Left lung (tissue), 4 donors: ENCODE measurements at regions not wholly inside any gene's neighbourhood (a gene's known extent, or its start where the extent isn't known, plus 50 kb on each side); places are given as distances from the start of the nearest gene placed in this dataset.

Experiments used
- ATAC-seq: fragments of 200-7000 bp; cut with Tn5 transposase; one replicate; pipeline ENCODE4 v1.9.1; 2020; ENCODE audit warnings: moderate library complexity
- DNase-seq, 4 donors: peaks; one replicate each; pipeline ENCODE4 v3.0.0-alpha.2; 2013 to 2020
- H3K27ac ChIP-seq, 2 donors: fragments of 200-600 bp; sonication (generic) in 1 of 2; one replicate each; pipeline versions ENCODE4 v1.5.0 to v1.8.0; 2020 to 2021
- H3K27me3 ChIP-seq, 2 donors: fragments of 200-600 bp; sonication (generic) in 1 of 2; one replicate each; pipeline versions ENCODE4 v1.5.0 to v1.8.0; 2020 to 2021
- H3K36me3 ChIP-seq, 2 donors: fragments of 200-600 bp; sonication (generic) in 1 of 2; one replicate each; pipeline versions ENCODE4 v1.5.0 to v1.8.0; 2020 to 2021
- H3K4me1 ChIP-seq, 2 donors: fragments of 200-600 bp; one replicate each; pipeline ENCODE4 v1.8.0; 2021
- H3K4me3 ChIP-seq, 2 donors: fragments of 200-600 bp; sonication (generic) in 1 of 2; one replicate each; pipeline versions ENCODE4 v1.5.0 to v1.8.0; 2020 to 2021; ENCODE audit warnings: mild to moderate bottlenecking in 1 of 2
- H3K9me3 ChIP-seq, 2 donors: fragments of 200-600 bp; sonication (generic) in 1 of 2; one replicate each; pipeline versions ENCODE4 v1.5.0 to v1.8.0; 2020 to 2021
- CTCF ChIP-seq, 2 donors: fragments of 200-600 bp; sonication (generic) in 1 of 2; IDR thresholded peaks; one replicate each; pipeline versions ENCODE4 v1.5.0 to v1.8.0; 2021; ENCODE audit warnings: antibody characterized with exemption in 2 of 2
- intact Hi-C, 2 donors: fragments of 100-400 bp; cut with DNase I; formaldehyde crosslinking; loops; one replicate each; pipeline versions ENCODE4 v1.11.2 to v1.14.2; 2022
- donor health status: DM: no; HTN: yes; CAD: no.
- donor health status: DM: no; HTN: no; CAD: no.

- Histone ChIP-seq H3K27ac (no peak overlapping the region), H3K27me3 (peaks cover 0 to 56% of the 10 kb centered on the region in 2 donors), H3K36me3 (no peaks in the 10 kb centered on the region), H3K4me1 (no peaks in the 10 kb centered on the region), H3K9me3 (peaks cover 0 to 3% of the 10 kb centered on the region in 2 donors), H3K4me3 (no peak overlapping the region)
- no peak for ATAC-seq
- DNase-seq = peak in 1 of 4 donors; percentile 68
- no peak for TF ChIP-seq CTCF (IDR thresholded peaks at IDR 0.05)
- intact Hi-C loops = no loop called here
Measured at GRCh38 chr9:93810028-93810971, 144.9 kb downstream of the BARX1 start.

DNA sequence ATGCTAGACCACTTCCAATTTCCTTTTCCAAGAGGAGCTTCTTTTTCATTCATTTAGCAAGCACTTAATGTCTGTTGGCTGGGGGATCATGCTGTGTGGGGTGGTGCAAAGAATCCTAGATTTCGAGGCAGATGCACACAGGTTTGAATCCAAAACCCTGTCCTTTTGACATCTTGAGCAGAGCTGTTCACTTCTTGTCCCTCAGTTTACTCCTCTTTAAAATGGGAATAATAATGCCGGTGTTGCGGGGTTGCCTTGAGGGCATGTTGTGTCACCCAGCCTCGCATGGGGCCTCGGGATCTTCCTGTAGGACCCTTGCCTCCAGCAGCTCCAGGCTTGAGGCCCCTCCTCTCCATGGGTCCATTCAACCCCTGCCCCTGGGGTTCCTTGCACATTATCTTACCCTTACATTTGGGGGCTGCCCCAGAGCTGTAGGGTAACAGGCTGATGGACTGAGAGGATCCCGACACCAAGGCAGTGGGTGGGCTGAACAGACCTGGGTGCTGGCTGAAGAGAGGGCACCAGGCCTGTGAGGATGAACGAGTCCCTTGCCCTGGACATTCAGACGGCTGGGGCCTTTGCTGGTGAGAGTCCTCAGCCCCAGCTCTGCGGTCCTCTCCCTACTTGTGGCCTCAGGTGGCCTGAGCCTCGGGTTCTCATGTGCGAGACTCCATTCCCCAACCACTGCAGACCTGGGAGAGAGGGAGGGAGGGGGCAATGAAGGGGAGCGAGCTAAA lies 145.8 kb downstream of the BARX1 start:
- Histone ChIP-seq H3K4me3 (no peak overlapping the region), H3K4me1 (no peaks in the 10 kb centered on the region), H3K27ac (no peak overlapping the region), H3K27me3 (peaks cover 0 to 50% of the 10 kb centered on the region in 2 donors), H3K36me3 (no peaks in the 10 kb centered on the region), H3K9me3 (peaks cover 0 to 6% of the 10 kb centered on the region in 2 donors)
- DNase-seq (peak in 1 of 4 donors; percentile 49), ATAC-seq (no peak)
- no peak for TF ChIP-seq CTCF (IDR thresholded peaks at IDR 0.05)
- intact Hi-C loops = no loop called here

DNA sequence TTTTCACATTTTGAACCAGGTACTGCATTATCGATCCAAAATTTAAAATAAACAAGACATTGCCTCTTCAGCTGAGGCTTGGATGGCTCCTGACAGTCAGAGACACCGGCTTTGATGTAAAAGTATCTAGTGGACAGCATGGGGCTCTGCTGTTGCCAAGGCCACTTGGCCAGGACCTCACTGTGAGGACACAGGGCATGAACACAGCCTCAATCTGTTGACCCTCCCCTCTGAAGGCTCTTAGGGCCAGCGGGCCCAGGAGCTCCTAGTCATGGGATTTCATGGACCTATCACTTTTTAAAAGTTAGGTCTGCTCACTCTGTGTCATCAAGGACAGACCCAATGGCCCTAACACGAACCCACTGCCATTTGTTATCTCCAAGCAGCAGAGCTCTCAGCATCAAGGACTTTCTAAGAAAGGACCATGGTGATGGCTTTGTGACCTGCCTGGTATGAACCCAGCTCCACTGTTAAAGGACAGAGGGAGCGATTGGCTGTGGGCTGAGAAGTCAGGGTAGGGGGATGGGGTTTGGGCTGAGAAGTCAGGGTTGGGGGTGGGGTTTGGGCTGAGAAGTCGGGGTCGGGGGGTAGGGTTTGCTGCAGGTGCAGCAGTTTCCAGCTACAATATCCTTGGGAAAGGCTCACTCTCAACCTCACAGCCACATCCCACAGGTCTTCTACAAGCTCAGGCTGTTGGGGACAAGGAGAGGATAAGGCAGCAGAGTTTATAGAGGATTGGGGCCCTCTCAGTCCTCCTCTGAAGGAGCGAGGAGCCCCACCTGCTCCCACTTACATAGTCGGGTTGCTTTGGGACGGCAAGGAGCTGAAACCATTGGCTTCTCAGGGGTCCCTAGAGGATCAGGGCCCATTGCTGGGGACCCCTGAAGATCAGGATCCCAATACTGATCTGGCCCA lies 146.8 kb downstream of the BARX1 start:
- TF ChIP-seq CTCF (IDR thresholded peaks at IDR 0.05) = no peak
- no peak for DNase-seq
- Histone ChIP-seq H3K27me3 (peaks cover 0 to 42% of the 10 kb centered on the region in 2 donors), H3K9me3 (peaks cover 0 to 6% of the 10 kb centered on the region in 2 donors), H3K36me3 (no peaks in the 10 kb centered on the region), H3K4me3 (no peak overlapping the region), H3K4me1 (no peaks in the 10 kb centered on the region), H3K27ac (no peak overlapping the region)
- intact Hi-C loops = no loop called here
- no peak for ATAC-seq

DNA sequence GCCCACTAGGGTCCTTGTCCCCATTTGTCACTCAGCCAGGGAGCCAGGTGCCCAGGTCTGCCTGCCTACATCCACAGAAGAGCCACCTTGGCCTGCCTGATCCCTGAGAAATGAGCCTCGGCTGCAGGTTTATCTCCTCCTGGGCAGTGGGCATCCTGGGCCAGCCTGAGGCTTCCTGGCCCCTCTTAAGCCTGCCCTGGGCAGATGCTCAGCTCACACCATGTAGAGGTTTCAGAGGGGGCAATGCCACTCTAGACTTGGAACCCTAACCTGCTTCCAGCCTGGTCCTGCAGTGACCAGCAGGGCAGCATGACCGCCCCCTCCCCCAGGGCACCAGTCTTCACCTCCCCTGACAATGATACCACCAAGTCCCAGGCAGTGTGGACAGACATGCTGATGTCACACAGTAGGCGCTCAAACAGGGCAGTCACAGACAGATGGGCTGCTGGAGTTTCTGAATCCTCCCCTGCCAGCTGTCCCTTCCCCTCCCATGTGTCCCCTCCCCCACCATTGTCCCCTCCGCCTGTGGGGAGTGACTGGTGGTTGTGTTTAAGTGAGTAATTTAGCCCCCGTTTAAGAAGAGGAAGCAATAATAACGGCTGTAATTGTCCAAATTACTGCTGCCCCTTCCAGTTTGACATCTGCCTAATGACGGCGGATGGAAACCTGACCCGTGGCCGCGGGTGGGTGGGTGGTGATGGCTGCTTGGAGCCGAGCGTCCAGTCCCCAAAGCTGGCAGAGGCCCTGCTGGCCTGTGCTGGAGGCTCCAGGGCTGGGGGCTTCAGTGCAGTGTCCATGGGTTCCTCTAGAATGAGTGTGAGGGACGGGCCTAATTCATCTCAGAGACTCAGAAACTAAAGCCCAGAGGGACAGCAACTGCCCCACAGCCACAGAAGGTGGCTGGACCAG lies 147.7 kb downstream of the BARX1 start:
- Histone ChIP-seq H3K4me1 (no peaks in the 10 kb centered on the region), H3K4me3 (no peak overlapping the region), H3K9me3 (peaks cover 0 to 6% of the 10 kb centered on the region in 2 donors), H3K27me3 (peaks cover 0 to 41% of the 10 kb centered on the region in 2 donors), H3K27ac (no peak overlapping the region), H3K36me3 (no peaks in the 10 kb centered on the region)
- peak in 1 of 4 donors; percentile 58 for DNase-seq
- intact Hi-C loops = no loop called here
- no peak for ATAC-seq
- TF ChIP-seq CTCF (IDR thresholded peaks at IDR 0.05) = no peak
